GM03348 (cell line): ENCODE measurements at regions not wholly inside any gene's neighbourhood (a gene's known extent, or its start where the extent isn't known, plus 50 kb on each side); places are given as distances from the start of the nearest gene placed in this dataset.
"Not testable (repeated sequence)": the region's sequence is repeated elsewhere in the genome, so short reads cannot be mapped to it uniquely, and the experiment has no call there.

Source experiments
- DNase-seq: peaks from one replicate; pipeline ENCODE4 v3.0.0; 2012; ENCODE audit warnings: low spot score

GRCh38 chr12:70008944-70009343 lies 183.9 kb downstream of the MYRFL start:
- DNase-seq = no peak

- DNase-seq = no peak
These were observed 186.3 kb downstream of the MYRFL start for GRCh38 chr12:70011353-70011752.

DNA sequence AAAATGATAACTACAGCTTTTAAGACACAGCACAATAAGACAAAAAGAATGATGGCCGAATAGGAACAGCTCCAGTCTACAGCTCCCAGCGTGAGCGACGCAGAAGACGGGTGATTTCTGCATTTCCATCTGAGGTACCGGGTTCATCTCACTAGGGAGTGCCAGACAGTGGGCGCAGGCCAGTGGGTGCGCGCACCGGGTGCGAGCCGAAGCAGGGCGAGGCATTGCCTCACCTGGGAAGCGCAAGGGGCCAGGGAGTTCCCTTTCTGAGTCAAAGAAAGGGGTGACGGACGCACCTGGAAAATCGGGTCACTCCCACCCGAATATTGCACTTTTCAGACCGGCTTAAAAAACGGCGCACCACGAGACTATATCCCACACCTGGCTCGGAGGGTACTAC lies 188.0 kb downstream of the MYRFL start:
- not testable (repeated sequence) for DNase-seq

GRCh38 chr12:70028515-70028914 lies 203.5 kb downstream of the MYRFL start:
- DNase-seq = no peak

DNA sequence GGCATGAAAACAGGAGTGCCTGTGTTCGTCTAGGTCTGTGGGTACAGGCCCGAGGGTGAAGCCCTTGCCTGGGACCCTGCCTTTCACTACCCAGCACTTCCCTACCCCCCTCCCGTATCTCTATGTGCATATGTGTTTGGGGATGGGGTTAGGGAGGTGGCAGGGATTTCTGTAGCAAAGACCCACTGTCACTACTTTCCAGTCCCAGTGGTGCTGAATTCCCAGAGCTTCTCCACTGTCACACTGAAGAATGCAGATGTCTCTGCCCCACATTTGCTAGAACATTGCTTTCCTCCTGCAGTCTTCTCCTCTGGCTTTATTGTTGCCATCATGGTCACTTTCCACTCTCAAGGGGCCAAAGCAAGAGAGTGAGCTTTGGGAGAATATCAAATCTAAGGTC lies 203.9 kb downstream of the MYRFL start:
- DNase-seq = no peak

- no peak for DNase-seq
These were observed 206.0 kb downstream of the MYRFL start for GRCh38 chr12:70031046-70031445.

- no peak for DNase-seq
These were observed 207.0 kb downstream of the MYRFL start for GRCh38 chr12:70032076-70032475.

DNA sequence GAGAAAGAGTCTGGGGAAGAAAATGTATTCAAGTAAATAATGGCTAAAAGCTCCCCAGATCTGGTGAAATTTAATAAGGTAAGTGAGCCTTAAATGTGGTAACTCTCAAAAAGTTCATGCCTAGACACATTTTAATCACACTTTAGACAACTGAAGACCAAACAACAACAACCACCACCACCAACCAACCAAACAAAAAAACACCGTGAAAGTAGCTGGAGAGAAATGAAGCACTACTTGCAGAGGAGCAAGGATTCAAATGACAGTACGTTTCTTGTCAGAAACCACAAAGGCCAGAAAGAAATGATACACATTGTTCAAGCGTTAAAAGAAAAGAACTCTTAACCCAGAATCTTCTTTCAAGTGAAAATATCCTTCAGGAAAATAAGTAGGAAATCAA lies 208.3 kb downstream of the MYRFL start:
- DNase-seq = no peak

GRCh38 chr12:70040141-70040540 lies 203.1 kb upstream of the CNOT2 start:
- DNase-seq = no peak

DNA sequence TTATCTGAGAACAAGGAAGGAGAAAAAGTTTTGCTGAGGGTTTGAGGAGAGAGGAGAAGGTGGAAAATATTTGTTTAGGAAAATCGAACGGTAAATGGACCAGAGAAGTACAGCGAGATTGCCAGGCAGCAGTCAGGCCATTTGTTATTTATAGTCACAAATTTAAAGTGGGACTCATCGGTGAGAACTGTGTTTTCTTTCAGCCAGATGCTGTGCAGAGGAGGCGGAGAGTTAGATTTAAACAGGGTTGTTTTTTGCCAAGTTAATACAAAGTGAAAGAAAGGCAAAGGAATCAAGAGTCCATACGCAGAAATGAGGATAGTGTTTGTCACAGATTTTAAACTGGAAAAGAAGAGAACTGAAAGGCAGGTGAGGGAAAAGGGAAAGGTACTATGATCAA lies 200.6 kb upstream of the CNOT2 start:
- DNase-seq = no peak

- no peak for DNase-seq
These were observed 199.6 kb upstream of the CNOT2 start for GRCh38 chr12:70043490-70044138.

DNA sequence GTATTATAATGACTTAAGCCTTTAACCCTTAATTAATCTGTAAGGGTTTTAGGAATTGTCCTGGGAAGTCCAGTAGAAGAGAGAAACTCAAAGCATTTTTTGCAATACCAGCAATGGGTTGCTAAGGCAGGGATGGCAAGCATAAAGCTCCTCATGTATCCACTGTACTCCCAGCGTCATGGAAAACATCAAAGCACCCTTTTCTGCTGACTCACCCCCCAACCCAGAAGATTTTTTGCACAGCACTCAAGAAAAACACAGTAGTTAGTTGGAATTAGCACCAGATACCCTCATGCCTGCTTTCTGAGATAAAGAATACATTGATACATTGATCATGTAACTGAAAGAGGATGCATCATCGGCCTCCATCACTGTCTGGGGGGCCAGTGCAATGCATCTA lies 199.1 kb upstream of the CNOT2 start:
- no peak for DNase-seq

DNA sequence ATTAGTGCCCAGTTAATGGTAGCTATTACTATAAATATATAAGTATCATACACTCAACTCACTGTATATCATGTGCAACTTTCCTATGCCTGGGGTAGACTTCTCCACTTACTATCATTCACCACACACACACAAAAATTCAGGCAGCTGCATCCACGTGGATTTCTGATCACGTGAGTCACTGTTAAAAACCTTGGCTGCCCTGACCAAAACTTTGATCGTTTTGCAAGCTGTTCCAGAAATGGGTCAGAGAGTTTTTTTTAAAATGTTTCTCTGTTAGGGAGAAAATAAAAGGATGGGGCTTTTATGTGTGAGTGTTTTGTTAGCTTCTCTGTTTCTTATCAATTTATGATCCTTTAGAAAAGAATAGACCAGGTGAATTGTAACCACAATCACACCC lies 198.2 kb upstream of the CNOT2 start:
- no peak for DNase-seq

GRCh38 chr12:70045514-70045913 lies 197.7 kb upstream of the CNOT2 start:
- DNase-seq = no peak

GRCh38 chr12:70048521-70049250 lies 194.5 kb upstream of the CNOT2 start:
- DNase-seq = no peak

DNA sequence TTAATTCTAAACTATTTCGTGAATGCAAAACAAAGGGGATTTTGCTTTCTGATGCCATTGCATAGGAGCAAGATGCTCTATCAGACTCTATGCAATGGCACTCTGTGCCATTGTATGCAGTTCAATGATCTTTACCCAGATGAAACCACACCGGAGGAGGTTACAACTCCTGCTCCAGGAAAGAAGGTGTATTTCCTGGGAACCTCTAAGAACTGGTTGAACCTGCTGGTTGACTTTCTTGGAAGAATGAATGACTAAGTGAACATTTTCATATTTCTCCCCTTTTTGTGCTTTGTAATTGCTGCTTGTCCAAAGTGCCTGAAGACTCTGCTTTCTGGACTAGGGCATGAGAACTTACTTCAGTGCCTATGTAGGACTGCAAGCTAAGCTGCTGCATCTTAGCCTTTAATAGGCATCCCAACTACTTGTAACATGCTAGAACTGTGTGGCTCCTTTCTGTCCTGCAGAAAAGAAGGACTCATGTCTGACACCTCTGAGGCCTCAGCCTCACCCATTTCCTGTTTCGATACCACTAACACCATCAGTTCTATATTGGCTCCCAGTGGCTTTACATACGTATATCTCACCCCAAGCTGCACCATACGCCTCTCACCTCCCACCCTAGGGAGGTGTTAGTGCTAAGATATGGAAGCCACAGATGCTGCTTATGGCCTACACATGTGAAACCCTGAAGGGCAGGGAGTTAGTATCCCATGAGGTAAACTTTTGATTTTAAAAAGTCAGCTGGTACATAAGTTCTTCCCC lies 193.5 kb upstream of the CNOT2 start:
- DNase-seq = no peak

GRCh38 chr12:70052476-70052875 lies 190.8 kb upstream of the CNOT2 start:
- DNase-seq = no peak

DNA sequence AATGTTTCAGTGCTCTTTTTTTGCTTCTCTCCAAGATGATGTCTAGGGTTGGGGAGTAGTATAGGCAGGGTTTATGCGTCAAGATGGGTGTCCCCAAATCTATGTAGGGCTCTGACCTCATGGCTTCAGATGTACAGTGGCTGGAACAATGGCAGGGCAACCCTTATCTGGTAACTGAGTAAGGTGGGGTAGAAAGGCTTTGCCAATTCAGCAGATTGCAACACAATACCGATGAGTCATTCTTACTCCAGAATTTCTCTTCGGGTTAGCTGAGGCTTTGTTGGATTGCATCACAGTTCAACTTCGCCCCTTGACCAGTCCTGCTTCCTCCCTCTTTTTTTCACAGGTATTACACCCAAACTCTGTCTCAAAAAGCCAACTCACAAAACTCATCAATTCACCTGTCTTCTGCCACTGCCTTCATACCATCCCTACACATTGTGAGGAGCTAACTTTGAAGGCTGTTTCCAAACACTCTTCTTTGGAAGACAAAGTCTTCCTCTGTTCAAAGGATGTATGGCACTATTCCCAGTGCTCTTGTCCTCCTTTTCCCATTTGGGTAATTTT lies 190.2 kb upstream of the CNOT2 start:
- DNase-seq = peak; percentile 73

GRCh38 chr12:70059373-70059772 lies 183.9 kb upstream of the CNOT2 start:
- no peak for DNase-seq

DNA sequence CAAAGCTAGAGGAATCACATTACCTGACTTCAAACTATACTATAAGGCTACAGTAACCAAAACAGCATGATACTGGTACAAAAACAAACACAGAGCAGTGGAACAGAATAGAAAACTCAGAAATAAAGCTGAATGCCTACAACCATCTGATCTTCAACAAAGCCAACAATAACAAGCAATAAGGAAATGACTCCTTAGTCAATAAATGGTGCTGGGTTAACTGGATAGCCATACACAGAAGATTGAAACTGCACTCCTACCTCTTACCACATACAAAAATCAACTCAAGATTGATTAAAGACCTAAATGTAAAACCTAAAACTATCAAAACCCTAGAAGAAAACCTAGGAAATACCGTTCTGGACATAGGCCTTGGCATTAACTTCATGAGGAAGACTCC lies 182.6 kb upstream of the CNOT2 start:
- no peak for DNase-seq

- no peak for DNase-seq
These were observed 174.5 kb upstream of the CNOT2 start for GRCh38 chr12:70068743-70069142.

DNA sequence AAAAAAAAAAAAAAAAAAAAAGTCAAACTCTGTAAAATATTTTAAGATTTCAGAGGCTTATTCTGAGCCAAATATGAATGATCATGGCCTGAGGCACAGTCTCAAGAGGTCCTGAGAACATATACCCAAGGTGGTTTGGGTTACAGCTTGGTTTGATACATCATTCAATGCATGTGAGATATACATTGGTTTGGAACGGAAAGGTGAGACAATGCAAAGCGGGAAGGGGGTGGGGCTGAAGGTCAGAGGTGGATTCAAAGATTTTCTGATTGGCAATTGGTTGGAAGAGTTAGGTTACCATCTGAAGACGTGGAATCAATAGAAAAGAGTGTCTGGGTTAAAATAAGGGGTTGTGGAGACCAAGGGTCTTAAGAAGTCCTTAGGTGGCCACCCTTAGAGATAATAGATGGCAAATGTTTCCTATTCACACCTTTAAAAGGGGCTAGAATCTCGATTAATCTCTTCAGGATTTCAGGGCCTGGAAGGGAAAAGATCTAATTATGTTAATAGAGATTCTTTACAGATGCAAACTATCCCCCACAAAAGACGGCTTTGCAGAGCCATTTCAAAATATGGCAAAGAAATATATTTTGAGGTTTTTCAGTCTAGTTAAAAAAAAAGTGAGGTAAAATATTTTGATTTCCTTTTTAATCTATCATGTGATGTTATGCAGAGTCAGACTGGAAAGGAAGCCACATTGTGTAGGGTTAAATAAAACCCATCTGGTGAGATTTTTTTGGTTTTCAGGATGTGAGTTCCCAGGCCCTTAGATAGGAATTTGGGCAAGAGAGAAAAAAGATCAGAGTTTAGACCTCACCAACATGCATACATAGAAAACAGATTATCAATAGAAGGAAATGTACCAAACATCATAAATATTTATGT lies 173.8 kb upstream of the CNOT2 start:
- DNase-seq = no peak
